ENCODE measurements at regions not wholly inside any gene's neighbourhood (a gene's known extent, or its start where the extent isn't known, plus 50 kb on each side); places are given as distances from the start of the nearest gene placed in this dataset.

DNA sequence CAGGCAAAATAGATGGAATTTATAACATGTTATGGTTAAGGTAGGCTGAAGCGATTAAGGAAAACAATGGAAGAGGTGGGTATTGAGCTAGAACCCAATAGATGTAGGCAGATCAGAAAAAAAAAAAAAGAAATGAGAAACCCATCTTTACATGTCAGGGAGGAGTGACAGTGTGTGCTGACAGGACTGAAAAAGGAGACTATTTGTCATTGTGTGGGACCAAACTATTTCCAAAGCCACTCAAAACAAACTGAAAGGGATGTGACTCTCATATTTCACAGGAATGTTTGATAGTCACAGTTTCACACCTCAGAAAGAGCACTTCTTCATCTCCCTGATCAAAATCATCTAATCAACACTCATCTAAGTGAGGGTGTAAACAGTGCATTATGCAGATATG, 122.3 kb upstream of the KIF2A start:
- no peaks in the 10 kb centered on the region for H3K9me2 ChIP-seq (replicated peaks; ENCODE audit: insufficient read depth, low read length)
- no peak overlapping the region for H3K9ac ChIP-seq (ENCODE audit: low read length)
- no peak overlapping the region for H2AFZ ChIP-seq (ENCODE audit: low read length)
- H3K9me3 ChIP-seq (replicated peaks; ENCODE audit: insufficient read depth, low read length) = no peaks in the 10 kb centered on the region
- H3K4me1 ChIP-seq (ENCODE audit: low read length) = no peaks in the 10 kb centered on the region
- H3K27me3 ChIP-seq (replicated peaks; ENCODE audit: insufficient read depth, low read length) = no peaks in the 10 kb centered on the region
- no peaks in the 10 kb centered on the region for H3F3A ChIP-seq (ENCODE audit: insufficient read depth, low read length)
- no peak overlapping the region for H3K4me3 ChIP-seq (ENCODE audit: low read length)
- H3K27ac ChIP-seq (ENCODE audit: low read length) = no peak overlapping the region
- H3K79me2 ChIP-seq (ENCODE audit: low read length) = no peaks in the 10 kb centered on the region
- no peak for DNase-seq
- TF ChIP-seq CTCF (IDR thresholded peaks at IDR 0.05; ENCODE audit: low read length) (no peak), EZH2phosphoT487 (IDR thresholded peaks at IDR 0.05; ENCODE audit: low read length) (no peak), EZH2 (optimal IDR thresholded peaks at IDR 0.05; ENCODE audit: low read depth, low read length) (no peak)
- no peaks in the 10 kb centered on the region for H4K20me1 ChIP-seq (ENCODE audit: insufficient read depth, low read length)
- no peak overlapping the region for H3K4me2 ChIP-seq (ENCODE audit: low read depth, low read length)
- no peaks in the 10 kb centered on the region for H3K36me3 ChIP-seq (replicated peaks; ENCODE audit: insufficient read depth, low read length)

GRCh38 chr5:62184444-62184843, 121.6 kb upstream of the KIF2A start:
- Histone ChIP-seq H3K9me2 (replicated peaks; ENCODE audit: insufficient read depth, low read length) (no peaks in the 10 kb centered on the region), H3K9ac (ENCODE audit: low read length) (no peak overlapping the region), H3F3A (ENCODE audit: insufficient read depth, low read length) (no peaks in the 10 kb centered on the region), H3K36me3 (replicated peaks; ENCODE audit: insufficient read depth, low read length) (no peaks in the 10 kb centered on the region), H3K27ac (ENCODE audit: low read length) (no peak overlapping the region), H3K27me3 (replicated peaks; ENCODE audit: insufficient read depth, low read length) (no peaks in the 10 kb centered on the region), H4K20me1 (ENCODE audit: insufficient read depth, low read length) (no peaks in the 10 kb centered on the region), H3K79me2 (ENCODE audit: low read length) (no peaks in the 10 kb centered on the region), H3K4me1 (ENCODE audit: low read length) (no peaks in the 10 kb centered on the region), H2AFZ (ENCODE audit: low read length) (no peak overlapping the region), H3K9me3 (replicated peaks; ENCODE audit: insufficient read depth, low read length) (no peaks in the 10 kb centered on the region), H3K4me2 (ENCODE audit: low read depth, low read length) (no peak overlapping the region), H3K4me3 (ENCODE audit: low read length) (no peak overlapping the region)
- TF ChIP-seq EZH2phosphoT487 (IDR thresholded peaks at IDR 0.05; ENCODE audit: low read length) (no peak), CTCF (IDR thresholded peaks at IDR 0.05; ENCODE audit: low read length) (no peak), EZH2 (optimal IDR thresholded peaks at IDR 0.05; ENCODE audit: low read depth, low read length) (no peak)
- DNase-seq = no peak

DNA sequence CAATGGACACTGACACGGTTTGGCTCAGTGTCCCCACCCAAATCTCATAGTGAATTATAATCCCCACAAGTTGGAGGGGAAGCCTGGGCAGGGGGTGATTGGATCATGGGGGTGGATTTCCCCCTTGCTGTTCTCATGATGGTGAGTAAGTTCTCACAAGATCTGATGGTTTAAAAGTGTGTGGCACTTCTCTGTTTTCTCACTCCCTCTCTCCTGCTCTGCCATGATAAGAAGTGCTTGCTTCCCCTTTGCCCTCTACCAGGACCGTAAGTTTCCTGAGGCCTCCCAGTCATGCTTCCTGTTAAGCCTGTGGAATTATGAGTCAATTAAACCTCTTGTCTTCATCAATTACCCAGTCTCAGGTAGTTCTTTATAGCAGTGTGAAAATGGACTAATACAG, 115.8 kb upstream of the KIF2A start:
- no peaks in the 10 kb centered on the region for H3K9me3 ChIP-seq (replicated peaks; ENCODE audit: insufficient read depth, low read length)
- no peak for TF ChIP-seq EZH2phosphoT487 (IDR thresholded peaks at IDR 0.05; ENCODE audit: low read length)
- no peak for TF ChIP-seq CTCF (IDR thresholded peaks at IDR 0.05; ENCODE audit: low read length)
- no peak for TF ChIP-seq EZH2 (optimal IDR thresholded peaks at IDR 0.05; ENCODE audit: low read depth, low read length)
- H3K9me2 ChIP-seq (replicated peaks; ENCODE audit: insufficient read depth, low read length) = no peaks in the 10 kb centered on the region
- H3K4me3 ChIP-seq (ENCODE audit: low read length) = no peak overlapping the region
- no peak overlapping the region for H2AFZ ChIP-seq (ENCODE audit: low read length)
- H3K4me2 ChIP-seq (ENCODE audit: low read depth, low read length) = no peak overlapping the region
- H4K20me1 ChIP-seq (ENCODE audit: insufficient read depth, low read length) = no peaks in the 10 kb centered on the region
- H3K36me3 ChIP-seq (replicated peaks; ENCODE audit: insufficient read depth, low read length) = no peaks in the 10 kb centered on the region
- no peaks in the 10 kb centered on the region for H3K4me1 ChIP-seq (ENCODE audit: low read length)
- H3F3A ChIP-seq (ENCODE audit: insufficient read depth, low read length) = no peaks in the 10 kb centered on the region; the same call in 1 of the 2 replicates
- H3K79me2 ChIP-seq (ENCODE audit: low read length) = no peaks in the 10 kb centered on the region
- H3K9ac ChIP-seq (ENCODE audit: low read length) = no peak overlapping the region
- no peaks in the 10 kb centered on the region for H3K27me3 ChIP-seq (replicated peaks; ENCODE audit: insufficient read depth, low read length)
- H3K27ac ChIP-seq (ENCODE audit: low read length) = no peak overlapping the region
- DNase-seq = no peak
